ENCODE measurements at regions not wholly inside any gene's neighbourhood (a gene's known extent, or its start where the extent isn't known, plus 50 kb on each side); places are given as distances from the start of the nearest gene placed in this dataset.

DNA sequence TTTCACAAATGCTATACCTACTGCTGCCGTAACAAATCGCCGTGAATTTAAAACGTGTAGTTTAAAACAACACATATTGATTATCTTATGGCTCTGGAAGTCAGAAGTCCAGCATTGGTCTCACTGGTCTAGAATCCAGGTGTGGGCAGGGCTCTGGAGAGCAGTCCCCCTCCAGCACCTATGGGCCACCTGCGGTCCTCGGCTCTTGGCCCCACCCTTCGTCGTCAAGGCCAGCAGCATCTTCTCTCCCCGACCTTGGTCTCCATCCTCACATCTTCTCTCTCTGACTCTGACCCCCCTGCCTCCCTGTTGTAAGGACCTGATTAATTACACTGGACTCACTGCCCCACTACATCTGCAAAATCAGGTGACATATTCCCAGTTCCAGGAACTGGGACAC lies 106.4 kb upstream of the COL5A1 start:
- H3K4me3 ChIP-seq (ENCODE audit: low read depth, low read length): no peak overlapping the region
- no peaks in the 10 kb centered on the region for H3K27me3 ChIP-seq
- no peaks in the 10 kb centered on the region for H3K36me3 ChIP-seq
- H3K4me1 ChIP-seq: no peaks in the 10 kb centered on the region
- peaks cover 2% of the 10 kb centered on the region; the same call in 1 of the 2 replicates for H3K9me3 ChIP-seq
- DNase-seq: no peak
- TF ChIP-seq, protein P1, sequence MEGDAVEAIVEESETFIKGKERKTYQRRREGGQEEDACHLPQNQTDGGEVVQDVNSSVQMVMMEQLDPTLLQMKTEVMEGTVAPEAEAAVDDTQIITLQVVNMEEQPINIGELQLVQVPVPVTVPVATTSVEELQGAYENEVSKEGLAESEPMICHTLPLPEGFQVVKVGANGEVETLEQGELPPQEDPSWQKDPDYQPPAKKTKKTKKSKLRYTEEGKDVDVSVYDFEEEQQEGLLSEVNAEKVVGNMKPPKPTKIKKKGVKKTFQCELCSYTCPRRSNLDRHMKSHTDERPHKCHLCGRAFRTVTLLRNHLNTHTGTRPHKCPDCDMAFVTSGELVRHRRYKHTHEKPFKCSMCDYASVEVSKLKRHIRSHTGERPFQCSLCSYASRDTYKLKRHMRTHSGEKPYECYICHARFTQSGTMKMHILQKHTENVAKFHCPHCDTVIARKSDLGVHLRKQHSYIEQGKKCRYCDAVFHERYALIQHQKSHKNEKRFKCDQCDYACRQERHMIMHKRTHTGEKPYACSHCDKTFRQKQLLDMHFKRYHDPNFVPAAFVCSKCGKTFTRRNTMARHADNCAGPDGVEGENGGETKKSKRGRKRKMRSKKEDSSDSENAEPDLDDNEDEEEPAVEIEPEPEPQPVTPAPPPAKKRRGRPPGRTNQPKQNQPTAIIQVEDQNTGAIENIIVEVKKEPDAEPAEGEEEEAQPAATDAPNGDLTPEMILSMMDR (IDR thresholded peaks at IDR 0.05; ENCODE audit: low read depth, low read length): no peak

DNA sequence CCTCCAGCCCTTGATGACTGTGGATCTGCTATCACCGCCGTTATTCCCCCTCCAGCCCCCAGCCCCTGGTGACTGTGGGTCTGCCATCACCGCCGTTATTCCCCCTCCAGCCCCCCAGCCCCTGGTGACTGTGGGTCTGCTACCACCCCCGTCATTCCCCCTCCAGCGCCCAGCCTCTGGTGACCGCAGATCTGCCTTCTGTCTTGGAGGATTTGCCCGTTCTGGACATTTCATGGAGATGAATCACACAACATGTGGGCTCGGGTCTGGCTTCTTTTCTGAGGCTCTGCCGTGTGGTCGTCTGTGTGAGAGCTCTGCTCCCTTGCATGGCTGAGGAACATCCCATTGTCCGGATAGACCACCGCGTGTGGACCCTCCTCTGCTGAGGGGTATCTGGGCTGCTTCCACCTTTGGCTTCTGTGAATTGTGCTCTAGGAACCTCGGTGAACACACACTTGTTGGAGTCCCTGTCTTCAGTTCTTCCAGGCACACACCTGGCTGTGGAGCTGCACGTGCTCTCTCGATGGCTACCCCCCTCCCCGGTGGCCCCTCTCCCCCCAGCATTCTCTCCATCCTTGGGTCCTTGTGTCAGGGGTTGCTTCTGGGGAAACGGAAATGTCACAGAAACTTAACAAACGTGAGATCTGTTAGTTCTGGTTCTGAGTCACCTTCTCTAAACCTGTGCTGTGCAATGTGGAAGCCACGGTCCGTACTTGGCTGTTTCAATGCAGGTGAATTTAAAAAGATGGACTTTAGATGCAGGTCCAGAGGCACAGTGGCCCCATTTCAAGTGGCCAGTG lies 105.3 kb upstream of the COL5A1 start:
- Histone ChIP-seq H3K9me3 (no peaks in the 10 kb centered on the region), H3K4me1 (no peaks in the 10 kb centered on the region), H3K27me3 (no peaks in the 10 kb centered on the region), H3K36me3 (no peaks in the 10 kb centered on the region), H3K4me3 (ENCODE audit: low read depth, low read length) (no peak overlapping the region)
- DNase-seq: no peak
- TF ChIP-seq, protein P1 (IDR thresholded peaks at IDR 0.05; ENCODE audit: low read depth, low read length): no peak

DNA sequence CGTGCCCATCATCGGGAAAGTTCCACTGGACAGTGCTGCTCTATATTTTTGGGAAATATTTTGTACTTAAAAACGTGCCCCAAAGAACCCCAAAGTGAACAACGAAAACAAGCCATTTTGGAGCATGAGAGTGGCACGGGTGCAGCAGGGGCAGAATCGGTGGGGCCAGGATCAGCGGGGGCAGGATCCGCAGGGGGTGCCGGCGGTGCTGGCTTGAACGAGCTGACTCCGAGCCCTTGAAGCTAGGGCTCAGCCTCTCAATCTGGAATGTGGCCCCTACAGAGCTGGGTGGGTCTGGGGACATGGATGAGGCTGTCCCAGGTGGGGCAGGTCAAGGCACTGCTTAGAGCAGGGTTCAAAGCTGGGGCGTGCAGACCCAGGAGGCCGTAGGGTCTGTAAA lies 104.7 kb upstream of the COL5A1 start:
- no peaks in the 10 kb centered on the region for H3K36me3 ChIP-seq
- H3K4me3 ChIP-seq (ENCODE audit: low read depth, low read length): no peak overlapping the region
- no peak for DNase-seq
- no peaks in the 10 kb centered on the region for H3K4me1 ChIP-seq
- H3K9me3 ChIP-seq: no peaks in the 10 kb centered on the region
- H3K27me3 ChIP-seq: no peaks in the 10 kb centered on the region
- TF ChIP-seq, protein P1 (IDR thresholded peaks at IDR 0.05; ENCODE audit: low read depth, low read length): no peak

DNA sequence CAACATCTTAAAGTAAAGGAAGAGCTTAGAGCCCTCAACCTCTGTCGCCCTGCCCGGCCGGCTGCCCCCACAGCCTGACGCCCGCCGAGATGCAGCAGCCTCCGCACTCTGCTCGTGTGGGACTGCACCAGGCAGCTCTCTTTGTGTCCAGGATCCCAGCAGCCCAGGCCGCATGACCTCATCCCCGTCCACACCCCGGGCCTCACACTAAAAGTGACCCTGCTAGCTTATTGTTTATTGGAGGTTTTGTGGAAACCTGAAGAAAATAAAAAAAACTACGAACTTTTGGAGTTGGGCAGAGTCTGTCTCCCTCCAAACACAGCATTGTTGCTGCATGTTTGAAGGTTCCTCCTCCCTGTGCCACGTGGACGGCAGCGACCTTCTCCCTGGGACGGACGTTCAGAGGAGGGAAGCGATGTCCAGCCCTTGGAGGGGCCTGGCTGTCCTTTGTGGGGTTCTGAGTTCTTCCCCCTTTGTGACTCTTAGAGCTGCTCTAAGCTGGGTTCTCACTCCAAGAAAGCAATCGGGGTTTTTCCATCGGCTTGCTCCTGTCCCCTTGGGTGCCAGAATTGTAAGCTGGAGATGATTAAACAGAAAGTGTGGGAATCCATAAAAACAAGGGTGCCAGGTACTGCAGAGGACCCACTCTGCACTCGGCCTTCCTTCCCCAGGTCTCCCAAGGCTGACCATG lies 103.5 kb upstream of the COL5A1 start:
- H3K27me3 ChIP-seq: no peaks in the 10 kb centered on the region
- no peak for DNase-seq
- no peak overlapping the region for H3K4me3 ChIP-seq (ENCODE audit: low read depth, low read length)
- no peaks in the 10 kb centered on the region for H3K9me3 ChIP-seq
- no peaks in the 10 kb centered on the region for H3K4me1 ChIP-seq
- TF ChIP-seq, protein P1 (IDR thresholded peaks at IDR 0.05; ENCODE audit: low read depth, low read length): no peak
- no peaks in the 10 kb centered on the region for H3K36me3 ChIP-seq

DNA sequence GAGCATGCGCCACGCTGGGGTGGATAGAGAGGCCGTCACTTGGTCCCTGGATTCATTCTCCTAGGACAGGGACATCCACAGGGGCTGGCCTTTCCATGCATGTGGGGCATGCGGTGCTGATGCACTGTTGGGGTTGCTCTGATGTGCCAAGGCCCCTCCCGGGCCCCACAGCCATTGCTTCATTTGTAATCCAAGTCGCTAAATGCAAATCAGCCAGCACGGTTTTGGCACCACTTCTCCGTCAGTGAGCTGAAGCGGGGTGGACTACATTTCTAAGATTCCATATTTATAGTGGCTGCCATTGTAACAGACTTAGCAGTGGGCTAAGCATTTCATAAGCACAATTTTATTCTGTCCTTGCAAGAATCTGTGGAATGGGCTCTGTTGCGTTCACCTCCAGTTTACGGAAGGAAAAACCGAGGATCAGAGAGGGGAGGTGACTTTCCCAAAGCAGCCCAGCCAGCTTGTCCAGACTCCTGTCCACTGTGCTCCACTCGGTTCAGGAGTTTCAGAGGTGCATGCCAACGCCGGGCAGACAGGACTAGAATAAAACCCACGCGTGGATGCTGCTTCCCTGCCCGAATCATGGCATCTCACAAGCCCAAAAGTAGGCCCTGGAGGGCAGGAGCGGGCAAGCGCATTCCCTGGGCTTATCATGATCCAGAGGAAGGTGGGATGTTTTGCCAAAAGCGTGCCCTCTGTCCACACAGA lies 102.6 kb upstream of the COL5A1 start:
- TF ChIP-seq, protein P1 (IDR thresholded peaks at IDR 0.05; ENCODE audit: low read depth, low read length): no peak
- Histone ChIP-seq H3K4me3 (ENCODE audit: low read depth, low read length) (no peak overlapping the region), H3K36me3 (no peaks in the 10 kb centered on the region), H3K9me3 (no peaks in the 10 kb centered on the region), H3K27me3 (no peaks in the 10 kb centered on the region), H3K4me1 (no peaks in the 10 kb centered on the region)
- no peak for DNase-seq
